Embryonic facial prominence (tissue), 1 donor: ENCODE measurements at regions not wholly inside any gene's neighbourhood (a gene's known extent, or its start where the extent isn't known, plus 50 kb on each side); places are given as distances from the start of the nearest gene placed in this dataset.
"Not testable (repeated sequence)": the region's sequence is repeated elsewhere in the genome, so short reads cannot be mapped to it uniquely, and the experiment has no call there.

ENCODE experiments used
- DNase-seq: peaks from one replicate; pipeline ENCODE4 v3.0.0-alpha.2; 2016; ENCODE audit errors: extremely low spot score

GRCh38 chr10:63675171-63675570 is 154.0 kb downstream of the REEP3 start:
- DNase-seq, result no peak

- no peak for DNase-seq
These were observed 155.8 kb downstream of the REEP3 start for GRCh38 chr10:63677001-63677400.

GRCh38 chr10:63680545-63680944 is 159.3 kb downstream of the REEP3 start:
- DNase-seq, result not testable (repeated sequence)

- DNase-seq, result no peak
These were observed 160.9 kb downstream of the REEP3 start for GRCh38 chr10:63681993-63682697.

GRCh38 chr10:63682698-63683052 is 161.5 kb downstream of the REEP3 start:
- DNase-seq, result not testable (repeated sequence)

GRCh38 chr10:63683223-63683622 is 162.0 kb downstream of the REEP3 start:
- no peak for DNase-seq

GRCh38 chr10:63683686-63684085 is 162.5 kb downstream of the REEP3 start:
- no peak for DNase-seq

GRCh38 chr10:63684257-63684936 is 163.2 kb downstream of the REEP3 start:
- no peak for DNase-seq

GRCh38 chr10:63689768-63690167 is 168.6 kb downstream of the REEP3 start:
- no peak for DNase-seq

GRCh38 chr10:63692220-63692896 is 171.2 kb downstream of the REEP3 start:
- no peak for DNase-seq

- not testable (repeated sequence) for DNase-seq
These were observed 171.8 kb downstream of the REEP3 start for GRCh38 chr10:63693021-63693420.

GRCh38 chr10:63696205-63696604 is 175.0 kb downstream of the REEP3 start:
- DNase-seq, result no peak

GRCh38 chr10:63697956-63698786 is 177.0 kb downstream of the REEP3 start:
- DNase-seq, result no peak

GRCh38 chr10:63698787-63699150 is 177.6 kb downstream of the REEP3 start:
- DNase-seq, result no peak

GRCh38 chr10:63699785-63700613 is 178.8 kb downstream of the REEP3 start:
- no peak for DNase-seq

GRCh38 chr10:63700631-63701156 is 179.5 kb downstream of the REEP3 start:
- DNase-seq, result no peak

- no peak for DNase-seq
These were observed 180.9 kb downstream of the REEP3 start for GRCh38 chr10:63702092-63702491.

- DNase-seq, result no peak
These were observed 182.0 kb downstream of the REEP3 start for GRCh38 chr10:63703113-63703670.

GRCh38 chr10:63703740-63704345 is 182.6 kb downstream of the REEP3 start:
- no peak for DNase-seq

- no peak for DNase-seq
These were observed 186.2 kb downstream of the REEP3 start for GRCh38 chr10:63707254-63707910.
